Naive B cell (primary cell): ENCODE measurements at regions not wholly inside any gene's neighbourhood (a gene's known extent, or its start where the extent isn't known, plus 50 kb on each side); places are given as distances from the start of the nearest gene placed in this dataset.
"Not testable (repeated sequence)": the region's sequence is repeated elsewhere in the genome, so short reads cannot be mapped to it uniquely, and the experiment has no call there.

Source experiments
- ATAC-seq, 2 donors: fragments of 150-1000 bp; cut with Tn5 transposase; 2 replicates each; pipeline ENCODE4 v1.10.0; 2021; ENCODE audit warnings: low read depth in 2 of 2, mild to moderate bottlenecking in 2 of 2, moderate library complexity in 2 of 2
- DNase-seq: peaks from one replicate; pipeline ENCODE4 v3.0.0; 2022
- H3K27ac Mint-ChIP-seq, 6 donors: one replicate each; pipeline ENCODE4 v1.8.0; 2020 to 2022; ENCODE audit warnings: mild to moderate bottlenecking in 6 of 6, mixed read lengths in 6 of 6, moderate library complexity in 5 of 6, inconsistent platforms in 2 of 6
- H3K27me3 Mint-ChIP-seq, 3 donors: one replicate each; pipeline ENCODE4 v1.8.0; 2021 to 2022; ENCODE audit warnings: mixed read lengths in 3 of 3, mild to moderate bottlenecking in 1 of 3
- H3K36me3 Mint-ChIP-seq, 2 donors: one replicate each; pipeline ENCODE4 v1.8.0; 2020 to 2022; ENCODE audit warnings: mixed read lengths in 2 of 2, inconsistent platforms in 1 of 2, mild to moderate bottlenecking in 1 of 2
- H3K4me1 Mint-ChIP-seq, 3 donors: one replicate each; pipeline ENCODE4 v1.8.0; 2020 to 2022; ENCODE audit warnings: mixed read lengths in 3 of 3, inconsistent platforms in 1 of 3, mild to moderate bottlenecking in 1 of 3, moderate library complexity in 1 of 3
- H3K4me3 Mint-ChIP-seq, 8 donors: one replicate each; pipeline ENCODE4 v1.8.0; 2020 to 2022; ENCODE audit warnings: mild to moderate bottlenecking in 8 of 8, mixed read lengths in 8 of 8, moderate library complexity in 8 of 8, inconsistent platforms in 2 of 8
- H3K9me3 Mint-ChIP-seq, 7 donors: one replicate each; pipeline ENCODE4 v1.8.0; 2020 to 2022; ENCODE audit warnings: mixed read lengths in 7 of 7, mild to moderate bottlenecking in 5 of 7, inconsistent platforms in 2 of 7, moderate library complexity in 1 of 7

DNA sequence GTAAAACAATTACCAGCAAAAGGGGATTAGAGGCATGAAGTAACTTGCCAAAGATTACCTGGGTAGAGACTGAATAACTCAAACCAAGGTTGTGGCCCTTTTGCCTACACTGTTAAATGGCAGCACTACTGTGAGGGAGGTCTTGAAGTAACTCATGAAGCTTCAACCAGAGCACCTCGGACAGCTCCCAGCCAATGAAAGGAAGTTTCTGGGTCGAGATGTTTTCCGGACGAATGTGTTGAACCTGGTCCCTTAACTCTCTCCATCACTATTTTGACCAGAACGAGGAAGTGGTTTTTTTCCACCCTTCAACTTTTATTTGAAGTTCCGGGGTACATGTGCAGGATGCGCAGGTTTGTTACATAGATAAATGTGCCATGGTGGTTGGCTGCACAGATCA lies 133.6 kb upstream of the PRKCQ start:
- Mint-ChIP-seq H3K27ac (no peak overlapping the region), H3K4me3 (no peak overlapping the region), H3K36me3 (peaks cover 0 to 7% of the 10 kb centered on the region in 2 donors), H3K4me1 (peaks cover 0 to 2% (median 0%) of the 10 kb centered on the region in 3 donors), H3K9me3 (peaks cover 0 to 4% (median 0%) of the 10 kb centered on the region in 7 donors), H3K27me3 (peaks cover 43 to 62% (median 54%) of the 10 kb centered on the region in 3 donors)
- DNase-seq (no peak), ATAC-seq (no peak)

DNA sequence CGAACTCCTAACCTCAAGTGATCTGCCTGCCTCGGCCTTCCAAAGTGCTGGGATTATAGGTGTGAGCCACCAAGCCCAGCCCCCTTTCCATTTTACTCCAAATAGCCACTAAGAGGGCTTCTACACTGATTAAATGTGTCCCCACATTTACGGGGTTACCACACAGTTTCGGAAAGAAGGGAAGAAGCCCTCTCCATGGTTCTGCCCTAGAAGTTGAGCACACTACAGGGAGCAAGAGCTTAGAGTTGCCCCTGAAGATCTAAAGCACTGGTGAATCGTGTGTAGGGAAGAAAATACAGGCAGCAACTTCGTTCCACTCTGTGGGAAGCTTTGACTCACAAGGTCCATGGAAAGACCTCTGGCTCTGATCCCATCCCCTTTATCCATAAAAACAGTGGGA lies 133.0 kb upstream of the PRKCQ start:
- no peak overlapping the region for H3K27ac Mint-ChIP-seq
- no peak for ATAC-seq
- peaks cover 0 to 4% (median 0%) of the 10 kb centered on the region in 7 donors for H3K9me3 Mint-ChIP-seq
- DNase-seq, result no peak
- peak overlapping the region in 1 of 8 donors; percentile 55 for H3K4me3 Mint-ChIP-seq
- peaks cover 0 to 7% of the 10 kb centered on the region in 2 donors for H3K36me3 Mint-ChIP-seq
- peaks cover 37 to 56% (median 50%) of the 10 kb centered on the region in 3 donors for H3K27me3 Mint-ChIP-seq
- peaks cover 0 to 2% (median 0%) of the 10 kb centered on the region in 3 donors for H3K4me1 Mint-ChIP-seq

DNA sequence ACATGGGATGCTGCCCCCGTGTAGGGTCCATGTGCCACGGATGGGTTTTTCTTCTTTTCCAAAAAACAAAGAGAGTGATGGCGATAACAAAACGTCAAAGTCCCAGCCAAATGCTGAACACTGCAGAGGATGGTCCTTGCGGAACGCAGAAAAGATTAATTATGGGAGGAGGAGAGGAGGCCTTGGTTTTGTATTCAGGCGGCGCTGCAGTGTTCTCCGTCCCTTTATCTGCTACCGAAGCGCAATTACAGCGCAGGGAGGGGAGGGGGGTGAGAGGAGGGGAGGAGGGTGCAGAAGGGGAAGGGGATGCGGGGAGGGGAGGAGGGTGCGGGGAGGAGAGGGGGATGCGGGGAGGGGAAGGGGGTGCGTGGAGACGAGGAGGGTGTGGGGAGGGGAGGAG lies 131.8 kb upstream of the PRKCQ start:
- peaks cover 0 to 2% (median 0%) of the 10 kb centered on the region in 3 donors for H3K4me1 Mint-ChIP-seq
- H3K36me3 Mint-ChIP-seq, result peaks cover 0 to 7% of the 10 kb centered on the region in 2 donors
- H3K9me3 Mint-ChIP-seq, result peaks cover 0 to 4% (median 0%) of the 10 kb centered on the region in 7 donors
- H3K27me3 Mint-ChIP-seq, result peaks cover 47 to 60% (median 55%) of the 10 kb centered on the region in 3 donors
- H3K27ac Mint-ChIP-seq, result no peak overlapping the region
- no peak overlapping the region for H3K4me3 Mint-ChIP-seq
- DNase-seq (no peak), ATAC-seq (no peak)

DNA sequence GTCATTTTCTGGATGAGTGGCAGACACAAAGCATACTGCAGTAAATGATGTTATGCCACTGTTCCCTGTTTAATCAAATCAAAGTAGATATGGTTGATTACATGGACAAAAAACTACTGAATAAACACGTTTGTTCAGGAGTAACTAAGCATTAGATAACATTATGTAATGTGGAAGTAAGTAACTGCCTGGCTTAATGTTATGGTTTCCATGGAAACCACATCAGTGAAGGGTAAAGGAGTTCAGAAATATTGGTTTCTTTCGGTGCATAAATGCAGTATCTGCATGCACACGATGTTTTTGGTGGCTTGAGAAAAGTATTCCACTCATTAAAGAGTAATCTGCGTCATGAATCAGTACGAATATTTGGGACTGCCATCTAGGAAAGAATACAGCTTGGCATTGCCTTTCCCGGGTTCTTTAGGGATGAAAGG lies 131.3 kb upstream of the PRKCQ start:
- H3K27ac Mint-ChIP-seq, result no peak overlapping the region
- DNase-seq, result no peak
- H3K4me3 Mint-ChIP-seq, result no peak overlapping the region
- H3K27me3 Mint-ChIP-seq, result peaks cover 50 to 61% (median 53%) of the 10 kb centered on the region in 3 donors
- H3K36me3 Mint-ChIP-seq, result peaks cover 0 to 7% of the 10 kb centered on the region in 2 donors
- H3K9me3 Mint-ChIP-seq, result peaks cover 0 to 4% (median 0%) of the 10 kb centered on the region in 7 donors
- H3K4me1 Mint-ChIP-seq, result peaks cover 0 to 2% (median 0%) of the 10 kb centered on the region in 3 donors
- ATAC-seq, result no peak

DNA sequence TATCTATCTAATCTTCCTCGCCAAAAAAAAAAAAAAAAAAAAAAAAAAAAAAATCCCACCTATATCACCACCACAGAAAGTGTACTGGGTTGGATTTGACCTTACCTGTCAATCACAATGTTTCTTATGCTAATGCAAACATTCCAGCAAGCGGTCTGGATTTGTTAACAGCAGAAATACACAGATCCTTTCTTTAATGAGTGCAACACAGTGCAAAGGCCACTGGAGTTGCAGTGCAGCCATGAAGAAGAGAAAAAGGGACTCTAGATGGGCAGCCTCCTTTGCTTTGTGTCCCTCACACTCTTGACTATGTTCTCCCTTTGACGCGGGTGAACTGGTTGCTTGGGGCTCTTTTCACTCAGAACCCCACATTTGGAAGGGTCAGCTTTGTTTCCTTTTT lies 127.3 kb upstream of the PRKCQ start:
- H3K4me3 Mint-ChIP-seq, result no peak overlapping the region
- no peaks in the 10 kb centered on the region for H3K4me1 Mint-ChIP-seq
- peaks cover 45 to 49% (median 45%) of the 10 kb centered on the region in 3 donors for H3K27me3 Mint-ChIP-seq
- no peak for ATAC-seq
- peaks cover 0 to 4% (median 0%) of the 10 kb centered on the region in 7 donors for H3K9me3 Mint-ChIP-seq
- peaks cover 0 to 7% of the 10 kb centered on the region in 2 donors for H3K36me3 Mint-ChIP-seq
- H3K27ac Mint-ChIP-seq, result no peak overlapping the region
- no peak for DNase-seq

DNA sequence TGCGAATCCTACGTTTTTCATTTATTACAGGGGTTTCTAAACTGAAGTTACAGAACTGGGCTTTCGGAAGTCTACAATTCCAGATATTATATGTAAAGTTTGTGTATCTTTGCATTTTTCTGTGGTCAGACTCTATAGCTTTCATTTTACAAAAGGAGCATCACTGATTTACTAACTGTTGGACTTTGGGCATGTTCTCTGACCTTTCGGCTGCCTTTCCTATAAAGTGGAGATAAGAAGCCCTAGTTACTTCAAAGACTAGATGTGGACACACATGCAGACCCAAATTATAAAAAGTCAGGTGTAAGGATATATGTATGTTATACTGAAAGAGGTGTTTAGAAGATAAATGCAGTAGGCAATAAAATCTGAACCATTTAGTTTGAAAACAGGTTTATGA lies 126.6 kb upstream of the PRKCQ start:
- peaks cover 0 to 7% of the 10 kb centered on the region in 2 donors for H3K36me3 Mint-ChIP-seq
- H3K27ac Mint-ChIP-seq, result no peak overlapping the region
- H3K4me3 Mint-ChIP-seq, result no peak overlapping the region
- H3K27me3 Mint-ChIP-seq, result peaks cover 40 to 47% (median 43%) of the 10 kb centered on the region in 3 donors
- DNase-seq (no peak), ATAC-seq (no peak)
- peaks cover 0 to 4% (median 0%) of the 10 kb centered on the region in 7 donors for H3K9me3 Mint-ChIP-seq
- no peaks in the 10 kb centered on the region for H3K4me1 Mint-ChIP-seq

DNA sequence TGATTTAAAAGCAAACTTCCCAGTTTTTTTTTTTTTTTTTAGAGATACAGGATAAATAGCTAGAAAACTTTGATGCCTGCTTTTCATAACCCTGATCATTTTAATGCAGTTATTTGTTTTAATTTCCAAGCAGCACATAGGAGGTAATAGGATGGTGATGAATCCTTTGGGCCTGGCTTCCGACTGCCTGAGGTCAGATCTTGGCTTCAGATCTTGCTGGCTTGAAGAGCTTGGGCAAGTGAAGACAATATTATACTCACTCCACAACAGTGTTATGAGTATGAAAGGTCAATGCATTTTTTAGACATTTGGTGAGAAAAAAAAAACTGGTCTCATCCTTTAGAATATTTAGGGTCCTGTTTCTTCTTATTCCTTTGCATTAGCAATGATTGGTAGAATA lies 124.8 kb upstream of the PRKCQ start:
- H3K9me3 Mint-ChIP-seq, result peaks cover 0 to 4% (median 0%) of the 10 kb centered on the region in 7 donors
- H3K27ac Mint-ChIP-seq, result no peak overlapping the region
- DNase-seq (no peak), ATAC-seq (no peak)
- peaks cover 25 to 42% (median 37%) of the 10 kb centered on the region in 3 donors for H3K27me3 Mint-ChIP-seq
- no peak overlapping the region for H3K4me3 Mint-ChIP-seq
- H3K36me3 Mint-ChIP-seq, result peaks cover 0 to 7% of the 10 kb centered on the region in 2 donors
- H3K4me1 Mint-ChIP-seq, result no peaks in the 10 kb centered on the region

DNA sequence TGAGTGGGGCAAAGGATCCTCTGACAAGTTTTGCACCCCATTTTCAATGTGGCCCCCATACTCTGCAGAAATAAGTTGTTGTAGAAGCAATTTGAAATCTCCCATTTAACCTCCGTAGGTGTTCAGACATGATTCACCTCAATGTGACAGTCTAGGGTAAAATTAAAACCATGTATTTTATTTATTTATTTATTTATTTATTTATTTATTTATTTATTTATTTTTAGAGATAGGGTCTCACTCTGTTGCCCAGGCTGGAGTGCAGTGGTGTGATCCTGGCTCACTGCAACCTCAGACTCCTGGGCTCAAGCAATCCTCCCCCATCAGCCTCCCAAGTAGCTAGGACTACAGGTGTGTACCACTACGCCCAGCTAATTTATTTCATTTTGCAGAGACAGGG lies 122.8 kb upstream of the PRKCQ start:
- H3K27me3 Mint-ChIP-seq, result peaks cover 20 to 37% (median 34%) of the 10 kb centered on the region in 3 donors
- not testable (repeated sequence) for DNase-seq, ATAC-seq, H3K4me1 Mint-ChIP-seq, H3K4me3 Mint-ChIP-seq, H3K9me3 Mint-ChIP-seq, H3K36me3 Mint-ChIP-seq, H3K27ac Mint-ChIP-seq

DNA sequence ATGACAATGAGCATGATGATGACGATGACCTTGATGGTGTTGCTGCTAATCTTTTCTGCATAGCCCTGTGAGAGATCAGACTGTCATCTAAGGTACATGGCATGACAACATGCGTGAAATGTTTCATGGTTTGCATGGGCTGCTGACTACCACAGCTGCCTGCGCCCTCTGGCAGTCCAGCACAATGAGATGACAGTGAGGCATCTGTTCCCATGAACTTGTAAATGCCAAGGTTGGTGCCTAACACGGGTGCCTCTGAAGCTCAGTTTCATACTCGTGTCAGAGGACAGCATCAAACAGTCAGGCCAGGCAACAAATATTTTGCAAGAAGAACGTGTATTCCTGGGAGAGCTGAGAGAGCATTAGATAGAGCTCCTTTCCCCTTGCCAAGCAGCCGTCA lies 122.0 kb upstream of the PRKCQ start:
- DNase-seq, result no peak
- Mint-ChIP-seq H3K4me3 (no peak overlapping the region), H3K27ac (no peak overlapping the region), H3K27me3 (peaks cover 12 to 29% (median 27%) of the 10 kb centered on the region in 3 donors), H3K36me3 (no peaks in the 10 kb centered on the region), H3K9me3 (no peaks in the 10 kb centered on the region), H3K4me1 (no peaks in the 10 kb centered on the region)
- ATAC-seq, result no peak

DNA sequence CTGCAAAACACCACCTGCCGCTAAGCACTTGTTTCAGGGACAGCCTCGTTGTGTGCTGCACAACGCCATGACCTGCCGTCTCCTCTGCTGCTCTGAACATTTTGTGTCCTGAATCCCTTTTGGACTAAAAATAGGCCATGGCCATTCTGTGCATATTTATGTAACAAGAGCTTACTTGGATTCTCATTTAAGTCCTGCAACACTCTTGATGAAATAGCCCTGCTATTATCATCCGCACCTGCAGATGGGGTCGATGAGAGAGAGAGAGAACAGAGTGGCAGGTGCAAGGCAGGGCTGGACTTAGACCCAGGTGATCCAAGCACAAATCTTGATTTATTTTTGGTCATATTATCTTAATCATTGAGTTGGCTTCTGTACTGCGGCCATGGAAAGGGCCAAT lies 121.2 kb upstream of the PRKCQ start:
- Mint-ChIP-seq H3K4me3 (no peak overlapping the region), H3K27ac (no peak overlapping the region), H3K9me3 (no peaks in the 10 kb centered on the region), H3K36me3 (no peaks in the 10 kb centered on the region), H3K27me3 (peaks cover 7 to 24% (median 22%) of the 10 kb centered on the region in 3 donors), H3K4me1 (no peaks in the 10 kb centered on the region)
- no peak for DNase-seq
- ATAC-seq, result no peak

DNA sequence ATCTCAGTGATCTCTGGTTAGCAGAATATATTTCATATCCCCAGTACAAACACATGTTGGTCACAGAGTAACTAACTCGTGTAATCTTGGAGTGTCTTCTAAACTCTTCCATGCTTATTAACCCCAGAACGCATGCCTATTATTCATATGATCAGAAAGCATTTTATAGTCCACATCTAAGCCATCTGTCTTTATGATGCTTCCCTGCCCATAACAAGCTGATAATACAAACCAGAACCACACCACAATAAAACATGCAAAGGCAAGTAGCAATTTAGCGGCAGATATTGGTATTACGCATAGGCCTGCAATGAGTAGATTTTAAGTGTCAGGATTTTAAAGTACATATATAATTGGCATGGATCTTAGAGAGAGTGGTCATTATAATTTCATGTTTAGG lies 120.0 kb upstream of the PRKCQ start:
- Mint-ChIP-seq H3K4me3 (no peak overlapping the region), H3K9me3 (no peaks in the 10 kb centered on the region), H3K4me1 (no peaks in the 10 kb centered on the region), H3K36me3 (no peaks in the 10 kb centered on the region), H3K27ac (no peak overlapping the region), H3K27me3 (peaks cover 7 to 20% (median 13%) of the 10 kb centered on the region in 3 donors)
- DNase-seq, result no peak
- ATAC-seq, result no peak

DNA sequence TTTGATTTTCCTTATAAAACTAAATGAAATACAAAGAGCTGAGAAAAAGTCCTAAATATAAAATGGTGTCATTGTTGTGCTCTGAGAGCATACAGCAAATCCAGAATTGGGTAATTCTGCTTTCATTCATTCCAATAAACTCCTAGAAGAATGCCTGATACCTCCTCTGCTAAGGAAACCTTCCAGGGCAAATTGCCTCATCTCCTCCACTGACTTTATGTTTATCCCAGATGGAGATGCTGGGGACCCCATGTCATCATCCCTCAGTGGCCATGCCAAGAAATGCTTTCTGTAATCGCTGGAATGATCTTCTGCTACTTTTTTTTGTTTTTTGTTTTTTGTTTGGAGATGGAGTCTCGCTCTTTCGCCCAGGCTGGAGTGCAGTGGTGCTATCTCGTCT lies 119.3 kb upstream of the PRKCQ start:
- no peaks in the 10 kb centered on the region for H3K9me3 Mint-ChIP-seq
- no peaks in the 10 kb centered on the region for H3K4me1 Mint-ChIP-seq
- DNase-seq, result no peak
- no peak overlapping the region for H3K4me3 Mint-ChIP-seq
- peaks cover 7 to 17% (median 13%) of the 10 kb centered on the region in 3 donors for H3K27me3 Mint-ChIP-seq
- ATAC-seq, result no peak
- no peaks in the 10 kb centered on the region for H3K36me3 Mint-ChIP-seq
- H3K27ac Mint-ChIP-seq, result no peak overlapping the region

DNA sequence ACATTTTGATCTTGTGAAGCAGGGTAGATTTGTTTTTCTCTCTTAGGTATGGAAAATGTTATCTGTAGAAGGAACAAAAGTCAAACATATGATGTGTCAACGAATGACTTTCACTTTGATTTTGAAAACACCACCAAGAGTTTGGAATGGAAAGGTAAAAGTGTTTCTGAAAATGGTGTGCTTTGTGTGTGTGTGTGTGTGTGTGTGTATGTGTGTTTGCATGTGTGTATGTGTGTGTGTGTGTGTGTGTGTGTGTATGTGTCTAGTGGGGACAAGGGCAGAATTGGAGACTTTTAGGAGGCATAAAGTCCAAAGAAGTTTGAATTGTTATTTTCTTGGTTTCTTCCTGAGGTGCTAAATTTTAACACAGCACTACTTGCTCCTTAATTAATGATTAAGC lies 115.4 kb upstream of the PRKCQ start:
- no peak overlapping the region for H3K4me3 Mint-ChIP-seq
- ATAC-seq (no peak), DNase-seq (no peak)
- H3K9me3 Mint-ChIP-seq, result no peaks in the 10 kb centered on the region
- H3K27ac Mint-ChIP-seq, result no peak overlapping the region
- no peaks in the 10 kb centered on the region for H3K36me3 Mint-ChIP-seq
- H3K4me1 Mint-ChIP-seq, result no peaks in the 10 kb centered on the region
- H3K27me3 Mint-ChIP-seq, result peaks cover 10 to 23% (median 19%) of the 10 kb centered on the region in 3 donors

DNA sequence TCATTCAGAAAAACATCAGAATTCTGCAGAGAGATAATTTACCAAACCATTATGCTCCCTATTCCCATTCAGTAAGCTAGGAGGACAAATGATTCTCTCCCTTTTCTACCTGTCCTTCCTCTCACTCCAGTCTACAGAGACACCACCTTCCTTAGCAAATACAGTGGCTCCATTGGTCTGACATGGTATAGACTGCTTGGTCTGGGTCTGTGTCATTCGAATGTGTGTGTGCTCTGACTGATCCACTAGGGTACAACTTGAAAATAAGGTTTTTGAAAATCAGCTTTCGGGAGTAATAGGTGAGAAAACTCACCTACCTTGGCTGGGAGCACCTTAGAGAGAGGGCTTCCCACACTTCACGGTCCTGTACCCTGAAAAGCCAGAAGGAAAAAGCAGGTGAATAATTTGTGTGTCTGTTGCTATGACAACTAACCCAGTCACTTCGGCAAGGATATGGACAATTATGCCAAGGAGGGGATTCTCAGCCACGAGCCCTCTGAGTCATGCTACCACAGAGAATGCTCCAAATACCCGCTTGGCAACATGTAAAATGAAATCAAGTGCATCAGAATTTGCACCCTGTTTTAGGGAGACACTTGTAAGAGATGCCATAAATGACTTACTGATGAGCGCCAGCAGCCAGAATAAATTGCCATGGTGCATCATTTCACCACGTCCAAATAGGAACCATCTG lies 114.5 kb upstream of the PRKCQ start:
- Mint-ChIP-seq H3K4me3 (no peak overlapping the region), H3K27me3 (peaks cover 7 to 29% (median 12%) of the 10 kb centered on the region in 3 donors), H3K4me1 (no peaks in the 10 kb centered on the region)

More for the DNA sequence above, 114.5 kb upstream of the PRKCQ start:
- ATAC-seq (no peak), DNase-seq (no peak)
- H3K36me3 Mint-ChIP-seq, result no peaks in the 10 kb centered on the region
- no peak overlapping the region for H3K27ac Mint-ChIP-seq
- no peaks in the 10 kb centered on the region for H3K9me3 Mint-ChIP-seq
